T-helper 1 cell treated with Interleukin-12 subunit alpha and Interleukin-12 subunit beta and Interleukin-4 antibody, amounts not matched to agents 30 μg/mL and 1 μg/mL, for 36 hours (primary cell): ENCODE measurements at regions not wholly inside any gene's neighbourhood (a gene's known extent, or its start where the extent isn't known, plus 50 kb on each side); places are given as distances from the start of the nearest gene placed in this dataset.

Experiments used
- H3K27ac Mint-ChIP-seq: one replicate; pipeline ENCODE4 v1.8.0; 2021; ENCODE audit warnings: mild to moderate bottlenecking, mixed read lengths
- H3K27me3 Mint-ChIP-seq: one replicate; pipeline ENCODE4 v1.8.0; 2021; ENCODE audit warnings: low read depth, mixed read lengths
- H3K36me3 Mint-ChIP-seq: one replicate; pipeline ENCODE4 v1.8.0; 2021; ENCODE audit warnings: low read depth, mixed read lengths
- H3K4me1 Mint-ChIP-seq: one replicate; pipeline ENCODE4 v1.8.0; 2021; ENCODE audit warnings: low read depth, mixed read lengths
- H3K4me3 Mint-ChIP-seq: one replicate; pipeline ENCODE4 v1.8.0; 2021; ENCODE audit warnings: mild to moderate bottlenecking, moderate library complexity, mixed read lengths
- H3K9me3 Mint-ChIP-seq: one replicate; pipeline ENCODE4 v1.8.0; 2021; ENCODE audit warnings: mixed read lengths

DNA sequence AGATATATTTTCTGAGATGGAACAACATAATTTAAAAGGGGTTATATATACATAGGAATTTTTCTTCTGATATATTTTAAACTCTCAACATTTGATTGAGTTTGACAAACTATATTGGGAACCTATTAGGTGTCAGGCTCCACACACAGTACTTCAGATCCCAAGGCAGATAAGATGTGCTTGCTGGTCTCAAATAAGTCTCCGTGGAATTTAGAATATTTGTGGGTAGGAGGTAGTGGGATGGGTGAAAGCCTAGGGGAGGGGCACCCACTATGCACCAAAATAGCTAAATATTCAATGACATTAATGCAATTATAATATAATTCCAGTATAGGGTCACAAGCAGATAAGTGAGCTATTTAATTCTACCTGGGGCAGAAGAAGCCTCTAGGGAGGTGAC lies 81.5 kb downstream of the ARL4A start:
- Mint-ChIP-seq H3K9me3 (no peaks in the 10 kb centered on the region), H3K36me3 (no peaks in the 10 kb centered on the region), H3K4me3 (no peak overlapping the region), H3K4me1 (no peaks in the 10 kb centered on the region), H3K27ac (no peak overlapping the region), H3K27me3 (peaks cover 6% of the 10 kb centered on the region)

DNA sequence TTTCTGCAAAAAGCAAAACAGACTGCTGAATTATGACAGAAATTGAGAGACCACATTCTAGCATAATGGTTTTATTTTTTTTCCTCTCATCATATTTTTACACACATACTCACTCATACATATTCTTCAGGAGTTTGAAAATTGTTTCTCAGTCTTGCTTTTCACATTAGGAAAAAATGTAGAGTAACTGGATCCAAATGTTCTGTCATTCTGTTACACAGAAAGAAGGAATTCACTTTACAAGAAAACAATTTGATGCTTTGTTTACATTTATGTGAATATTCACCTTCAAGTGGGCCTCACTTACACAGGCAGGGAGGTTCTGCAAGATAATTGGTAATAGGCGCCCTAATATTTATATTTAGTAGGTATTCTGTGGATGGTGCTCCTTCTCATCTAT lies 82.0 kb downstream of the ARL4A start:
- no peaks in the 10 kb centered on the region for H3K9me3 Mint-ChIP-seq
- no peaks in the 10 kb centered on the region for H3K36me3 Mint-ChIP-seq
- H3K4me1 Mint-ChIP-seq = no peaks in the 10 kb centered on the region
- H3K4me3 Mint-ChIP-seq = no peak overlapping the region
- H3K27me3 Mint-ChIP-seq = peaks cover 6% of the 10 kb centered on the region
- H3K27ac Mint-ChIP-seq = no peak overlapping the region

DNA sequence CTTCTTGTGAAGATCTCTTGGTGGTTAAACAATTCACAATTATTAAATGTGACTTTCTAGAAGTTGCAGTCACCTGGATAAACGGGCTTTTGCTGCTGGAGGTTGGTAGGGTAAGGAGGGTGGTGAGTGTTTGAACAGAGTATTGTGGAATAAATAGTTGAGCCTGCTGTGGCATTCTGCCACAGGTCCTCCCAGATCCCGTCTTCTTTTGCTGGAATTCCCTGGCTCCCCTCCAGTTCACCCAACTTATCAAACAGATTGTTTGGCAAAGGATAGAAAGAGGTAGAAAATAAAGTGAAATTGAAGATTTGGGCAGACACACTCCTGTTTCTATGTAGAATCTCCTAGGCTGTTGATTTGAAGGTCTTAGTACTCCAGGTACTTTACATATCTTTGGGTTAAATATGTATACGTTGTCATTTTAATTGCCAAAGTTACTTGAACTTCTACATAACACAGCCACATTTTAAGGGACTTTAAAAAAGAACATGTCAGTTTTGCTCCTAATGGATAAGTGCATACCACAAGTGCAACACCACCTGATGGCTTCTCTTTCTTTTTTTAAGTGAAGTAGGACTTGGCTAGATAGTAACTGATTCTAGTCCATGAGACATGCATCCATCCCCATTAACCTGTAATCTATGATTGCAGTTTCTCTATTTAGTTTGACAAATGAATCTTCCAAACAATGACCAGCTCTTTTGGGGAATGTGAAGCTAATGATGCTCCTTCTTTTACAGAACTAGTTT lies 83.0 kb downstream of the ARL4A start:
- no peak overlapping the region for H3K27ac Mint-ChIP-seq
- H3K4me1 Mint-ChIP-seq = no peaks in the 10 kb centered on the region
- no peak overlapping the region for H3K4me3 Mint-ChIP-seq
- no peaks in the 10 kb centered on the region for H3K36me3 Mint-ChIP-seq
- H3K27me3 Mint-ChIP-seq = peaks cover 6% of the 10 kb centered on the region
- H3K9me3 Mint-ChIP-seq = no peaks in the 10 kb centered on the region

DNA sequence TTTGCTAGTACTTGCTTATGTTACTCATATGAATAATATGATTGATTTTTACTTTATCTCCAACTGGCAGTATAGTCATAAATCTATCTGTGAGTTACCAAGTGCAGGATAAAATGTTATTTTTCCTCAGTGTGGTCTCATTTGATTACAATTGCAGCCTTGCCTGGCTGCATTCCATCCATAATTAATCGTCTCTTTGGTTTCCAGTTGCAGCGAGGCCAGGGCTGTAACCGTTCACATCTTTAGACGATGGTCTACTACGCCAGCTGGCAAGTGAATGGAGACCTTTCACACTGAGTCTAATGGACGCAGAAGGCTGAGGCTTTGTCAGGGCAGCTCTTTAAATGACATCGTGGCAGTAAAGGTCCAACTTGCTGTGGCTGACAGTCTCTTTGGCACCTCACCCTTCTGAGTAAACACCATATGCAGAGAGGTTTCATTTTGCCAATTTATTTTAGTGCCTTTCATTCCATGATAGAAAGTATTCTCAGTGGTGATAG lies 84.0 kb downstream of the ARL4A start:
- no peaks in the 10 kb centered on the region for H3K36me3 Mint-ChIP-seq
- H3K9me3 Mint-ChIP-seq = no peaks in the 10 kb centered on the region
- H3K4me1 Mint-ChIP-seq = no peaks in the 10 kb centered on the region

DNA sequence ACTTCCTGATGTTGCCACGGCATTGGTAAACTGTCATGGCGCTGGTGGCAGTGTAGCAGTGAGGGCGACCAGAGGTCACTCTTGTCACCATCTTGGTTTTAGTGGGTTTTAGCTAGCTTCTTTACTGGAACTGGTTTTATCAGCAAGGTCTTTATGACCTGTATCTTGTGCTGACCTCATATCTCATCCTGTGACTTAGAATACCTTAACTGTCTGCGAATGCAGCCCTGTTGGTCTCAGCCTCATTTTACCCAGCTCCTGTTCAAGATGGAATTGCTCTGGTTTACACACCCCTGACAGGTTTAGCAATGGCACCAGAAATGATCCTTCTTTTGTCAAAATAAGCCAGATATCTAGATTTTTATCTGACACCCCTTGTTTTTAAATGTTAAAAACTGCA lies 85.3 kb downstream of the ARL4A start:
- Mint-ChIP-seq H3K4me1 (no peaks in the 10 kb centered on the region), H3K27ac (no peak overlapping the region), H3K4me3 (no peak overlapping the region), H3K36me3 (no peaks in the 10 kb centered on the region), H3K27me3 (peaks cover 6% of the 10 kb centered on the region), H3K9me3 (no peaks in the 10 kb centered on the region)

More for the DNA sequence above, 84.0 kb downstream of the ARL4A start:
- peaks cover 6% of the 10 kb centered on the region for H3K27me3 Mint-ChIP-seq
- no peak overlapping the region for H3K27ac Mint-ChIP-seq
- no peak overlapping the region for H3K4me3 Mint-ChIP-seq

DNA sequence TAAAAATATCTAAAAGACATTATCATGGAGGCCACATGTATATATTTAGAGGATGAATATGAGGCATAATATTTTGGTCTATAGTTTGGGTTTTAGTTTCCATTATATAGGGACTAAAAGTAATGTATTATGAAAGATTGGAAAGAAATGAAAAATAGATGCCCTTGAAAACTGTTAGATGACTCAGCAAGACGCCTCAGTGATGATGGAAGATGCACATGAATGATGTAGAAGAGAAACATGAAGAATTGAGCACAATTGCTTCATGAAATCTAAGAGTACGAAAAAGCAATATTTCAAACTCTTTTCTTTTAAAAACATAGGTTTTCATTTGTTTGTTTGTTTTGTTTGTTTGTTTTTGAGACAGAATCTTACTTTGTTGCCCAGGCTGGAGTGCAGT lies 89.8 kb downstream of the ARL4A start:
- H3K27ac Mint-ChIP-seq = no peak overlapping the region
- H3K9me3 Mint-ChIP-seq = no peaks in the 10 kb centered on the region
- peaks cover 6% of the 10 kb centered on the region for H3K27me3 Mint-ChIP-seq
- H3K4me3 Mint-ChIP-seq = no peak overlapping the region
- H3K36me3 Mint-ChIP-seq = no peaks in the 10 kb centered on the region
- H3K4me1 Mint-ChIP-seq = no peaks in the 10 kb centered on the region

DNA sequence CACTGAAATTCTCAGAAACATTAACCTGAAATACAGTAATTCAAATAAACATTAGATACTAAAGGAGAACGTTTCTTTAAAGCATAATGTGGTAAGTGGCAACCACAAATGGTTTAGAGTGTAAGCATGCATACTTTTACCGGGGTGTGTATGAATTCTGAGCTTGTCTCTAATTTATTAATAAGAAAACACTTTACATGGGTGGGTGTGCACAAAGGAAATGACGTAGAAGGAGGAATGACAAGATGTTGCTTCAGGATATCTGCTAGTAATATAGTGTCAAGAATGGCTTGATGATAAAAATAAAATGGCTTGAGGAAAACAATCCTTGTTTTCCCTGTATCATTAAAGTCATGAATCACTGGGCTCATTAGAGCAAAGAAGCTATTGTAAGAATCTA lies 92.5 kb downstream of the ARL4A start:
- Mint-ChIP-seq H3K4me1 (no peaks in the 10 kb centered on the region), H3K27ac (no peak overlapping the region), H3K4me3 (no peak overlapping the region), H3K9me3 (no peaks in the 10 kb centered on the region), H3K36me3 (no peaks in the 10 kb centered on the region), H3K27me3 (no peaks in the 10 kb centered on the region)

DNA sequence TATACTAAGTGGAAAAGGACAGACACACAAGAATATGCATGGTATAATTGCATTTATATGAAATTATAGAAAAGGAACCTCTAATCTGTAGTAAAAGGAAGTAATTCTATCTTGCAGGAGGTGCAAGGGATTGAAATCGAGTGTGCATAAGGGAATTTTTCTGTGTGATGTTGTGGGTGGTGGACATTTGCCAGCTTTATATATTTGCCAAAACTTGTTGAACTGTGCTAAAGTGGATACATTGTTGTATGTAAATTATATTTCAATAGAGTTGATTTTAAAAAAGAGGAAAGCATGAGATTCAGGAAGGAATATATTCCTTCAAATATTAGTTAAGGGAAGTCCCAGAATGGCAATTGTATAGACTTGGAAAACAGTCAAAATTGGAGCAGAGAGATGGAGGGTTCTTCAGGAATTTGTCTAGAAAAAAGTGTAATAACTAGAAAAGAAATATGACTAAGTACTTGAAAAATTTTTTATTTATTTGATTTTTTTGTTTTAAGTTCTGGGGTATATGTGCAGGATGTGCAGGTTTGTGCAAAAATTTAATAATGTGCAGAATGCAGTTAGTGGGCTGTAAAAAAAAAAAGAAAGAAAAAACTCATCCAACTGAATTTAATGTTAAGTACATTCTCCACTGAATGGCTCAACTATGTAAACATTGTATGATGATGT lies 96.1 kb downstream of the ARL4A start:
- H3K9me3 Mint-ChIP-seq = no peaks in the 10 kb centered on the region
- H3K27me3 Mint-ChIP-seq = no peaks in the 10 kb centered on the region
- no peak overlapping the region for H3K27ac Mint-ChIP-seq
- no peaks in the 10 kb centered on the region for H3K36me3 Mint-ChIP-seq
- no peak overlapping the region for H3K4me3 Mint-ChIP-seq
- H3K4me1 Mint-ChIP-seq = no peaks in the 10 kb centered on the region

DNA sequence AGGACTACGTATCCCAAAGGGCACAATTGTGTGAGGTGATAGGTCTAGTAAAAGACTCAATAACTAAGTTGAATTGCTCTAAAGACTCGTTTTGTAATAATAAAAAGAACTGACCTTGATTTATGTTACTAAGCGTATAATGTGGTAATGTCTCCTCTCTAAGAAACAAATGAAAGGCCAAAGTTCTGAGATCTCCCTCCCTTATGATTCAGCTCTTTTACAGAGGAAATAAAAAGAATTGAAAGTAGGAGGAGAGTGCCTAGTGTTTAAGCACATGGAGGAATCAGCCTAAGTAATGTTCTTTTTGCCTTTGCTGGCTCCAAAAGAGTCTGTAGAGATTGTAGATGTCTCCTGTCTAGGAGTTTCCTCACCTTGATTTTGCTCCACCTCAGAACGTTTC lies 98.0 kb downstream of the ARL4A start:
- Mint-ChIP-seq H3K4me1 (no peaks in the 10 kb centered on the region), H3K9me3 (no peaks in the 10 kb centered on the region), H3K4me3 (no peak overlapping the region), H3K27me3 (no peaks in the 10 kb centered on the region), H3K36me3 (no peaks in the 10 kb centered on the region), H3K27ac (no peak overlapping the region)

DNA sequence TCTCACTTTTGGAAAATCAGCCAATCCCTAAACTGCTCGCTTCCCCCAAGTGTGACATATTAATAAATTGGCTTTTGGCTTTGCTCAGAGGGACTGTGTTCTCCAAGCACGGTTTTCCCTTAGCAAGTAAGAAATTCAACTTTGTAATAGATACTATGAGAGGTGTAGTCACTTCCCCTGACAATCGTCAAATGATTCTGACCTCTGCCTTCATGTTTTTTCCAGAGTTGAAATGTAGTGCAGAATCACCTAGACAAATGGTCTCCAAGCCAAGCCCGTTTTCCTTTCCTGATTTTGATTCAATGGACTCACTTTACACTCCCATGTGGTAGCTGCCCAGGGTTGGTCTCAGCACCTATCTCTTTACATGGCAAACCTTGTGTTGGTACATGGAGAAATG lies 99.1 kb downstream of the ARL4A start:
- Mint-ChIP-seq H3K4me1 (no peaks in the 10 kb centered on the region), H3K4me3 (no peak overlapping the region), H3K27me3 (no peaks in the 10 kb centered on the region), H3K27ac (no peak overlapping the region), H3K36me3 (no peaks in the 10 kb centered on the region), H3K9me3 (no peaks in the 10 kb centered on the region)

DNA sequence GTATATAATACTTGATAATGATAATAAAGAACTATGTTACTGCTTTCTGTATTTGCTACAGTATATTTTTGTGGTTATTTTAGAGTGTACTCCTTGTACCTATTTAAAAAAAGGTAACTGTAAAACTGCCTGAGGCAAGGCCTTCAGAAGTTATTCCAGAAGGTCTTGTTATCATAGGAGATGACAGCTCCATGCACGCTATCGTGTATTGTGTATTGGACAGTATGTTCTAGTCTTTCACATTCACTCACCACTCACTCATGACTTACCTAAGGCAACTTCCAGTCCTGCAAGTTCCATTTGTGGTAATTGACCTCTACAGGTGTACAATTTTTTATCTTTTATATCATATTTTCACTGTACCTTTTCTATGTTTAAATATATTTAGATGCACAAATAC lies 100.7 kb downstream of the ARL4A start:
- Mint-ChIP-seq H3K4me3 (no peak overlapping the region), H3K36me3 (no peaks in the 10 kb centered on the region), H3K4me1 (no peaks in the 10 kb centered on the region), H3K9me3 (no peaks in the 10 kb centered on the region), H3K27me3 (no peaks in the 10 kb centered on the region), H3K27ac (no peak overlapping the region)

DNA sequence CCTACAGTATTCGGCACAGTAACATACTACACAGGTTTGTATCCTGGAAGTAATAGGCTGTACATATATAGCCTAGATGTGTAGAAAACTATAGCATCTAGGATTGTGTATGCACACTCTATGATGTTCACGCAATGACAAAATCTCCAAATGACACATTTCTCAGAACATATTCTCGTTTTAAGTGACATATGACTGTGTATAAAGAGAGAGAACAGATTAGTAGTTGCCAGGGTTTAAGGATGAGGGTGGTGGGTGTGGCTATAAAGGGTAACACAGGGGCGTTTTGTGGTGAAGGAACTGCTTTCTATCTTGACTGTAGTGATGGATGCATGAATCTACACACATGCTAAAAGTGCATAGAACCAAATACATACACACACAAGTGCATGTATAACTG lies 101.2 kb downstream of the ARL4A start:
- Mint-ChIP-seq H3K27me3 (no peaks in the 10 kb centered on the region), H3K27ac (no peak overlapping the region)

DNA sequence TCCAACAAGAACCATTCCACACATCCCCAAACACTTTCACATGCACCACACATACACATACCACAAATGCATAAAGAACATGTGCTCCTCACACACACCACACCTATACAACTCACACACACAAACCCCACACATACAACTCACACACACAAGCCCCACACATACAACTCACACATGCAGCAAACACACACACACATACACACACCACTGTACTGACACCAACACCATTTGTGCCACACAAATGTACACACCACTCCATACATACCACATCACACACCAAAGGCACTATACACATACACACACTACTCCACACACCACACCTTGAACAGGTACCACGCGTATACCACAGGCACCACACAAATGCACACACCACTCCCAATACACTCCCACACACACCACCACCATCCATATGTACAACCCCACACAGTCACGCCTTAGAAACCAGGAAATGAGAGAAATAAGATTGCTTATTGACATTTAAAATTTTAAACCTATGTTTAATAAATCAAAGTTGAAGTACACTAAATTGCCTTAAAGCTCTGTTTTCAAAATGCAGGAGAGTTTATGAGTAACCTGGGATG lies 107.4 kb downstream of the ARL4A start:
- Mint-ChIP-seq H3K9me3 (no peaks in the 10 kb centered on the region), H3K27me3 (peaks cover 5% of the 10 kb centered on the region), H3K4me3 (no peak overlapping the region), H3K36me3 (no peaks in the 10 kb centered on the region), H3K4me1 (no peaks in the 10 kb centered on the region), H3K27ac (no peak overlapping the region)

More for the DNA sequence above, 101.2 kb downstream of the ARL4A start:
- H3K36me3 Mint-ChIP-seq = no peaks in the 10 kb centered on the region
- H3K9me3 Mint-ChIP-seq = no peaks in the 10 kb centered on the region
- no peaks in the 10 kb centered on the region for H3K4me1 Mint-ChIP-seq
- H3K4me3 Mint-ChIP-seq = no peak overlapping the region

DNA sequence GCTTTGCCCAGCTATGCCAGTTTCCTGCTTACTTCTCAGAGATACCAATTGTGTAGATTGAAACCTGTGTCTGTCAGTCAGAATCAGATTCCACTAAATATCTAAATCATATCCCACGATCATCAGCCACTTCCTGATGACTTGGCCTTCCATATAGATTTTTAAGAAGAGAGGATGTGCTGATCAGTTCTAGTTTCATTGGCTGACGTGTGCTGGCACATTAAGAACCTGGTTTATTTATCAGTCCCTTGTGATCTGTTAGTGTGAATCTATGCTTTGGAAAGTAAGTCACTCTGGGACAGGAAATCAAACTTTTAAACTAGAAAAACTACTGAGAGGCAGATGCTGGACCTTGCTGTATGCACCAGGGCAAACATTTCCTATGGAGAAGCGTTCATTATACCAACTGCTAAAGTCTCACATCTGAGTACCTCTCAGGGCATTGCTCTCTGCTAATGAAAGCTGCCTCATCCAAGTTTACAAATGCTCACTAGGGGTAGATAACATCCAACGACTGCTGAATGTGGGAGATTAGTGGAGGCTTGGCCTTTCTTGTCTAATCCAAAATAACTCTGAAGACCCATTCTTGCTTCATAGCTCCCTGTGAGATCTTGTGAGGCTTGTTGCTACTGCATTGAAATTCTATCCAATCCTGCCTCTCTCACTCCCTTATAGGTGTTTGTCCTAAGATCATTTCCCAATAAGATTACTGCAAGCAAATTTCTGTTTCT lies 109.1 kb downstream of the ARL4A start:
- Mint-ChIP-seq H3K27ac (no peak overlapping the region), H3K36me3 (no peaks in the 10 kb centered on the region), H3K27me3 (peaks cover 8% of the 10 kb centered on the region), H3K4me3 (no peak overlapping the region), H3K4me1 (no peaks in the 10 kb centered on the region), H3K9me3 (no peaks in the 10 kb centered on the region)
